Mesothelial cell of epicardium (in vitro differentiated cells): ENCODE measurements at regions not wholly inside any gene's neighbourhood (a gene's known extent, or its start where the extent isn't known, plus 50 kb on each side); places are given as distances from the start of the nearest gene placed in this dataset.

ENCODE experiments used
- DNase-seq, 2 experiments: peaks; one replicate each; pipeline ENCODE4 v3.0.0; 2021; ENCODE audit warnings: low spot score in 2 of 2; ENCODE audit not compliant: unreplicated experiment in 2 of 2
- H3K27ac Mint-ChIP-seq: 2 replicates; pipeline ENCODE4 v1.8.0; 2021; ENCODE audit warnings: mixed read lengths
- H3K27me3 Mint-ChIP-seq: 2 replicates; pipeline ENCODE4 v1.8.0; 2021; ENCODE audit warnings: low read depth, mixed read lengths
- H3K36me3 Mint-ChIP-seq: 2 replicates; pipeline ENCODE4 v1.8.0; 2021; ENCODE audit warnings: mixed read lengths
- H3K4me1 Mint-ChIP-seq: 2 replicates; pipeline ENCODE4 v1.8.0; 2021; ENCODE audit warnings: mixed read lengths
- H3K4me3 Mint-ChIP-seq: 2 replicates; pipeline ENCODE4 v1.8.0; 2021; ENCODE audit warnings: mild to moderate bottlenecking, moderate library complexity, mixed read lengths
- H3K9me3 Mint-ChIP-seq: 2 replicates; pipeline ENCODE4 v1.8.0; 2021; ENCODE audit warnings: mixed read lengths
- CTCF ChIP-seq: fragments of 200-600 bp; sonication (generic); IDR thresholded peaks from one replicate; pipeline ENCODE4 v1.5.0; 2021; ENCODE audit warnings: antibody characterized with exemption; ENCODE audit not compliant: unreplicated experiment

GRCh38 chr5:93337138-93337537 is 243.9 kb downstream of the NR2F1-AS1 start:
- no peak for TF ChIP-seq CTCF
- peaks cover 3% of the 10 kb centered on the region for H3K36me3 Mint-ChIP-seq
- no peak overlapping the region for H3K27ac Mint-ChIP-seq
- DNase-seq = no peak
- H3K27me3 Mint-ChIP-seq = no peaks in the 10 kb centered on the region
- H3K4me1 Mint-ChIP-seq = no peaks in the 10 kb centered on the region
- H3K4me3 Mint-ChIP-seq = no peak overlapping the region
- peaks cover 8% of the 10 kb centered on the region for H3K9me3 Mint-ChIP-seq

- no peak for TF ChIP-seq CTCF
- Mint-ChIP-seq H3K36me3 (peaks cover 3% of the 10 kb centered on the region), H3K4me3 (no peak overlapping the region), H3K4me1 (no peaks in the 10 kb centered on the region), H3K27me3 (no peaks in the 10 kb centered on the region), H3K9me3 (peaks cover 8% of the 10 kb centered on the region), H3K27ac (no peak overlapping the region)
- no peak for DNase-seq
Observed at GRCh38 chr5:93336330-93337110, 244.5 kb downstream of the NR2F1-AS1 start.

GRCh38 chr5:93331863-93332262 is 249.2 kb downstream of the NR2F1-AS1 start:
- TF ChIP-seq CTCF = no peak
- Mint-ChIP-seq H3K27ac (no peak overlapping the region), H3K9me3 (no peaks in the 10 kb centered on the region), H3K4me3 (no peak overlapping the region), H3K4me1 (no peaks in the 10 kb centered on the region), H3K36me3 (no peaks in the 10 kb centered on the region), H3K27me3 (no peaks in the 10 kb centered on the region)
- DNase-seq = no peak

- H3K4me3 Mint-ChIP-seq = no peak overlapping the region
- H3K4me1 Mint-ChIP-seq = no peaks in the 10 kb centered on the region
- H3K9me3 Mint-ChIP-seq = no peaks in the 10 kb centered on the region
Observed at GRCh38 chr5:93331241-93331640, 249.8 kb downstream of the NR2F1-AS1 start.

GRCh38 chr5:93330506-93330905 is 250.5 kb downstream of the NR2F1-AS1 start:
- DNase-seq = no peak
- H3K4me3 Mint-ChIP-seq = no peak overlapping the region
- H3K27me3 Mint-ChIP-seq = no peaks in the 10 kb centered on the region
- no peak overlapping the region for H3K27ac Mint-ChIP-seq
- no peaks in the 10 kb centered on the region for H3K4me1 Mint-ChIP-seq
- no peaks in the 10 kb centered on the region for H3K36me3 Mint-ChIP-seq
- no peak for TF ChIP-seq CTCF
- H3K9me3 Mint-ChIP-seq = no peaks in the 10 kb centered on the region

More at GRCh38 chr5:93331241-93331640, 249.8 kb downstream of the NR2F1-AS1 start:
- no peak for TF ChIP-seq CTCF
- no peaks in the 10 kb centered on the region for H3K36me3 Mint-ChIP-seq
- no peak for DNase-seq
- no peak overlapping the region for H3K27ac Mint-ChIP-seq
- H3K27me3 Mint-ChIP-seq = no peaks in the 10 kb centered on the region
